ENCODE measurements at regions not wholly inside any gene's neighbourhood (a gene's known extent, or its start where the extent isn't known, plus 50 kb on each side); places are given as distances from the start of the nearest gene placed in this dataset.

DNA sequence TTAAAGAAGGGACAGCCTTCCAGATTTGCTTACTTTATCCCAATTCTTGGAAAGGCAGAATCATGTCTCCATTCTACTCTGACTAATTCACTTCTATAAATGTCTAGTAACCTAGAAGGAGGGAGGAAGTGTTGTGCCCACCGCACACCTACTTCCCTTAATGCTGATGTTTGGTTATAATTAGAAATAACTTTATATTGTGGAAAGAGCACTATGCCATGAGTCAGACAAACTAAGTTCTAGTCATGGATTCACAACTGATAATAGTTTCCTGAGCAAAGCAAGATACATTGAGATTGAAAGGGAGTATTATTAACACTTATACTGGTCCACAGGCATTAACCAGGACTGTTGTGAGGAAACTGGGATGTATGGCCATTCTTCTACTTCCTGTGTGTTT is 345.9 kb upstream of the RPS23 start:
- H3K79me2 ChIP-seq (ENCODE audit: insufficient read depth, low read length): no peaks in the 10 kb centered on the region
- peaks cover 13% of the 10 kb centered on the region for H3K4me1 ChIP-seq (ENCODE audit: insufficient read depth, low read length, poor library complexity, severe bottlenecking)
- no peak overlapping the region for H3K4me2 ChIP-seq (ENCODE audit: low read depth, low read length, poor library complexity, severe bottlenecking)
- no peaks in the 10 kb centered on the region for H3K36me3 ChIP-seq (ENCODE audit: insufficient read depth, low read length)
- no peaks in the 10 kb centered on the region for H3K9me2 ChIP-seq (replicated peaks; ENCODE audit: low read depth, low read length)
- H3K27me3 ChIP-seq (ENCODE audit: insufficient read depth, low read length, poor library complexity, severe bottlenecking): peaks cover 33% of the 10 kb centered on the region
- H3K4me3 ChIP-seq (ENCODE audit: low read length, poor library complexity, severe bottlenecking): no peak overlapping the region
- H2AFZ ChIP-seq (ENCODE audit: low read length): no peak overlapping the region
- H3K9me3 ChIP-seq (ENCODE audit: insufficient read depth, low read depth, low read length): no peaks in the 10 kb centered on the region
- no peaks in the 10 kb centered on the region for H3F3A ChIP-seq (ENCODE audit: low read depth)
- no peak for TF ChIP-seq EZH2phosphoT487 (IDR thresholded peaks at IDR 0.05; ENCODE audit: borderline replicate concordance)
- TF ChIP-seq, protein P1, sequence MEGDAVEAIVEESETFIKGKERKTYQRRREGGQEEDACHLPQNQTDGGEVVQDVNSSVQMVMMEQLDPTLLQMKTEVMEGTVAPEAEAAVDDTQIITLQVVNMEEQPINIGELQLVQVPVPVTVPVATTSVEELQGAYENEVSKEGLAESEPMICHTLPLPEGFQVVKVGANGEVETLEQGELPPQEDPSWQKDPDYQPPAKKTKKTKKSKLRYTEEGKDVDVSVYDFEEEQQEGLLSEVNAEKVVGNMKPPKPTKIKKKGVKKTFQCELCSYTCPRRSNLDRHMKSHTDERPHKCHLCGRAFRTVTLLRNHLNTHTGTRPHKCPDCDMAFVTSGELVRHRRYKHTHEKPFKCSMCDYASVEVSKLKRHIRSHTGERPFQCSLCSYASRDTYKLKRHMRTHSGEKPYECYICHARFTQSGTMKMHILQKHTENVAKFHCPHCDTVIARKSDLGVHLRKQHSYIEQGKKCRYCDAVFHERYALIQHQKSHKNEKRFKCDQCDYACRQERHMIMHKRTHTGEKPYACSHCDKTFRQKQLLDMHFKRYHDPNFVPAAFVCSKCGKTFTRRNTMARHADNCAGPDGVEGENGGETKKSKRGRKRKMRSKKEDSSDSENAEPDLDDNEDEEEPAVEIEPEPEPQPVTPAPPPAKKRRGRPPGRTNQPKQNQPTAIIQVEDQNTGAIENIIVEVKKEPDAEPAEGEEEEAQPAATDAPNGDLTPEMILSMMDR (conservative IDR thresholded peaks at IDR 0.05; ENCODE audit: low read length): no peak
- H3K9ac ChIP-seq (ENCODE audit: low read depth, low read length, poor library complexity, severe bottlenecking): no peak overlapping the region
- no peaks in the 10 kb centered on the region for H4K20me1 ChIP-seq (ENCODE audit: insufficient read depth, low read length, poor library complexity, severe bottlenecking)

DNA sequence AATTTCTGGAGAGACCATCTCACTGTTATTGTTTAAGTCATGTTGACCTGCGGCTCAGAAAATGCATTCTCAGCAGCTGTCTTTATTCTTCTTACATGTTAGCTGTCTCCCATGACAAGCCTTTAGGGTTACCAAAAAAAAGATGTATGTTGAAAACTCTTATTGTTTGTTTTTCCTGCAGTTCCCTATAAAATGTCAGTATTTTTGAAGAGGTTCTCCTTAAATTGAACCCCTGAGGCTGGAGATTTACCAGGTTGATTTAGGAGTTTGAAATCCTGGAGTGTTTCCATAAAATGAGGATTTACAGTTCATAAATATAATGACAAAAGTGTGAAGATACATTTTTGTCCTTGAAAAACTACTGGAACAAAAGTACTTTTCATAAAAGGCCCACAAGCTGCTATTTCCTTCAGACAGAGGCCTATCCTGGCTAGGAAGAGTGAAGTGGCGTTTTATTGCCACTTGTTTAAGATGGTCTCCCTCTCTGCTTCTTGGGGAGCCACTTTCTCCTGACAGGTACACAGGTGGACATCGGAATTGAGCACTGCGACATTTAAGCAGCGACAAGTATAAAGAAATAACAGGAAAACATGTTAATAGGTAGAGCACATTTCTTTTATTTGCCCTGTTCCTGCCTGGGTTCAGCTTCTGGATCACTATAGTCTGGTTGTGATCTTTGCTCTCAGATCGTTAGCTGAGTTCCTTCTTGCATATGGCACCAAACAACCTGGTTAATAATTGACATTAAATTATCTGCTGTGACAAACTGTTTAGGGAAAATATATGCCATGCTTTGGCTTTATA is 344.8 kb upstream of the RPS23 start:
- H3K9me2 ChIP-seq (replicated peaks; ENCODE audit: low read depth, low read length): no peaks in the 10 kb centered on the region
- H3K4me1 ChIP-seq (ENCODE audit: insufficient read depth, low read length, poor library complexity, severe bottlenecking): peaks cover 13% of the 10 kb centered on the region
- no peak overlapping the region for H3K9ac ChIP-seq (ENCODE audit: low read depth, low read length, poor library complexity, severe bottlenecking)
- H3K4me2 ChIP-seq (ENCODE audit: low read depth, low read length, poor library complexity, severe bottlenecking): no peak overlapping the region
- no peak overlapping the region for H3K4me3 ChIP-seq (ENCODE audit: low read length, poor library complexity, severe bottlenecking)
- H2AFZ ChIP-seq (ENCODE audit: low read length): no peak overlapping the region
- H4K20me1 ChIP-seq (ENCODE audit: insufficient read depth, low read length, poor library complexity, severe bottlenecking): no peaks in the 10 kb centered on the region
- no peaks in the 10 kb centered on the region for H3K9me3 ChIP-seq (ENCODE audit: insufficient read depth, low read depth, low read length)
- no peaks in the 10 kb centered on the region for H3F3A ChIP-seq (ENCODE audit: low read depth)
- H3K79me2 ChIP-seq (ENCODE audit: insufficient read depth, low read length): no peaks in the 10 kb centered on the region
- no peaks in the 10 kb centered on the region for H3K36me3 ChIP-seq (ENCODE audit: insufficient read depth, low read length)
- TF ChIP-seq, protein P1 (conservative IDR thresholded peaks at IDR 0.05; ENCODE audit: low read length): no peak
- no peak for TF ChIP-seq EZH2phosphoT487 (IDR thresholded peaks at IDR 0.05; ENCODE audit: borderline replicate concordance)
- peaks cover 42% of the 10 kb centered on the region for H3K27me3 ChIP-seq (ENCODE audit: insufficient read depth, low read length, poor library complexity, severe bottlenecking)

DNA sequence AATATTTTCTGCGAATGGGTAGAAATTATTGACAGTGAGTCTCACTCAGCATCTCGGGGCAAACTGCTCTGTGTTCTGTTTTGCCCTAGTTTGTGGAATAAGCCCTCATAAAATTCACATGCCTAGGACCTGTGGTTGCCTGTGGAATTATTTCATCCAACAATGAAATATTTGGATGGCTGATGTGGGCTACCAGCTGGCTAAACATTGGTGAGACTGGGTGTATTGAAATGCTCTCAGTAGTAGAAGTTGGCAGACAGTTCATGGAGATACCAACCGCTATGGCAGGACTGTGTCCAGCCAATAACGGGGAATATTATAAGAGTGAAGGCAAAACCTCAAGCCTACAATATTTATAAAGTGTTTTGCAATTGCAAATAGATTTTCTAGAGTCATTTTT is 344.1 kb upstream of the RPS23 start:
- TF ChIP-seq, protein P1 (conservative IDR thresholded peaks at IDR 0.05; ENCODE audit: low read length): no peak
- no peak for TF ChIP-seq EZH2phosphoT487 (IDR thresholded peaks at IDR 0.05; ENCODE audit: borderline replicate concordance)
- Histone ChIP-seq H4K20me1 (ENCODE audit: insufficient read depth, low read length, poor library complexity, severe bottlenecking) (no peaks in the 10 kb centered on the region), H3K36me3 (ENCODE audit: insufficient read depth, low read length) (no peaks in the 10 kb centered on the region), H3K9me2 (replicated peaks; ENCODE audit: low read depth, low read length) (no peaks in the 10 kb centered on the region), H3K4me2 (ENCODE audit: low read depth, low read length, poor library complexity, severe bottlenecking) (no peak overlapping the region), H3K4me1 (ENCODE audit: insufficient read depth, low read length, poor library complexity, severe bottlenecking) (peaks cover 13% of the 10 kb centered on the region), H3K27me3 (ENCODE audit: insufficient read depth, low read length, poor library complexity, severe bottlenecking) (peaks cover 42% of the 10 kb centered on the region), H2AFZ (ENCODE audit: low read length) (no peak overlapping the region), H3K9me3 (ENCODE audit: insufficient read depth, low read depth, low read length) (no peaks in the 10 kb centered on the region), H3K9ac (ENCODE audit: low read depth, low read length, poor library complexity, severe bottlenecking) (no peak overlapping the region), H3F3A (ENCODE audit: low read depth) (no peaks in the 10 kb centered on the region), H3K79me2 (ENCODE audit: insufficient read depth, low read length) (no peaks in the 10 kb centered on the region), H3K4me3 (ENCODE audit: low read length, poor library complexity, severe bottlenecking) (no peak overlapping the region)

Data from Loucy (cell line).